Adrenal gland (tissue), 9 donors: ENCODE measurements at regions not wholly inside any gene's neighbourhood (a gene's known extent, or its start where the extent isn't known, plus 50 kb on each side); places are given as distances from the start of the nearest gene placed in this dataset.

Source experiments
- DNase-seq, 7 donors: peaks; one replicate each; pipeline ENCODE4 v3.0.0-alpha.2; 2019 to 2020
- H3K27ac ChIP-seq, 5 donors: fragments of 200-600 bp; sonication (generic) in 4 of 5; 1 replicate in 3 of 5; 2 replicates in 2 of 5; pipeline versions ENCODE4 v1.5.1 to v1.8.0; 2016 to 2020; ENCODE audit warnings: mild to moderate bottlenecking in 1 of 5
- H3K27me3 ChIP-seq: fragments of 200-600 bp; 2 replicates; pipeline ENCODE4 v1.8.0; 2021
- H3K36me3 ChIP-seq, 2 donors: fragments of 200-600 bp; replicated peaks in 1 of 2; 1 replicate in 1 of 2; 2 replicates in 1 of 2; pipeline versions ENCODE4 v1.5.1 to v1.8.0; 2018 to 2022
- H3K4me1 ChIP-seq, 2 donors: fragments of 200-600 bp; replicated peaks in 1 of 2; 1 replicate in 1 of 2; 2 replicates in 1 of 2; pipeline versions ENCODE4 v1.5.1 to v1.8.0; 2018 to 2021
- H3K4me3 ChIP-seq, 4 donors: fragments of 200-600 bp; sonication (generic) in 3 of 4; one replicate each; pipeline ENCODE4 v1.5.1; 2016 to 2018
- H3K9me3 ChIP-seq, 3 donors: fragments of 200-600 bp; sonication (generic) in 1 of 3; replicated peaks in 1 of 3; 1 replicate in 2 of 3; 2 replicates in 1 of 3; pipeline versions ENCODE4 v1.5.1 to v1.8.0; 2016 to 2021
- POLR2A ChIP-seq, 2 donors: fragments of 450-650 bp; IDR thresholded peaks; one replicate each; pipeline ENCODE4 v1.6.1; 2017; ENCODE audit warnings: antibody characterized with exemption in 2 of 2, mild to moderate bottlenecking in 2 of 2, moderate library complexity in 1 of 2
- WGBS, 4 donors: extraction: QIAGEN DNeasy Blood & Tissue Kit in 2 of 4; methylation state at CpG; one replicate each; pipeline versions ENCODE4 v1.1.5 to v1.1.7; 2013 to 2017; 5-methylcytosine and 5-hydroxymethylcytosine counted together
- intact Hi-C, 2 donors: fragments of 100-400 bp; cut with DNase I; formaldehyde crosslinking; loops; one replicate each; pipeline versions ENCODE4 v1.14.1 to v1.15.0; 2022 to 2023
- TF ChIP-seq, protein P1 (sequence below), 6 experiments: fragments of 450-650 bp in 4 of 6; fragments of 200-600 bp in 2 of 6; sonication (generic) in 1 of 6; IDR thresholded peaks; 1 replicate in 5 of 6; 2 replicates in 1 of 6; pipeline versions ENCODE4 v1.5.1 to v1.8.0; 2016 to 2021; ENCODE audit warnings: antibody characterized with exemption in 6 of 6, mild to moderate bottlenecking in 2 of 6, moderate library complexity in 1 of 6
- donor health status: healthy with polysubstance abuse.
- donor health status: Bipolar disorder and iron deficiency.
- donor health status: DM: yes; HTN: yes; CAD: no.
- donor health status: DM: no; HTN: no; CAD: no.
- donor health status: DM: no; HTN: no; CAD: no.

DNA sequence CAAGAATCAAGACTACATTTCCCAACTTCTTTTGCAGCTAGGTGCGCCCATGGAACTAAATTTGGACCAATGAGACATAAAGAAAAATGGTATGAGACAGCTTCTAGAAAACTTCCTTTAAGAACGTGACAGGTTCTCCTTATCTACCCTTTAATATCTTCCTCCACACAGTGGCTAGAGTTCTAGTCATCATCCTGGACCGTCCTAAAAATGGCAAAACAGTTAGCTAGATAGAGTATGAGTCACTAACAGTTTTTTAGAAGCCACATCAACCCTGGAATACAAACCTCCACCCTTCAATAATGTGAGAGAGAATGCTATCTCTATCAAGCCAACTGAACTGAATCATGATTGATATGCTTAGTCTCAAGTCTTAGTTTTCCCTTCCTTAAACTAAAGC lies 267.9 kb upstream of the SLC7A11 start:
- intact Hi-C loops, result no loop called here

DNA sequence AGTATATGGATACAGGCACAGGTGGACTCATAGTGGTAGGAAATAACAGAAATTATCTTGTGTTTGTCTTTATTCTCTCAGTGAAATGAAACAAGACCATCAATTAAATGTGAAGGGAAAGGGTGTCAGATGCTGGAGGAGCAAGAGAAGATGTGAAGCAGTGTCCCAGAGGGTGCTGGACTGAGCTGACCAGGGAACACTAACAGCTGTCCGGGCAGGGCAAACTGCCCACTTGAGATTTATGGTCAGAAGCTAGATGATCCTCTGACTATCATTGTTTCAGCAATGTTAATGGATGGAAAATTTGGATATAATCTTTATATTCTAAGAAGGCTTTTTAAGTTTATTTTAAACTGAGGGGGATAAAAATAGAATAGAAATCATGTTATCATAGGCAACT lies 267.2 kb upstream of the SLC7A11 start:
- Histone ChIP-seq H3K9me3 (no peaks in the 10 kb centered on the region), H3K4me3 (no peak overlapping the region), H3K27ac (no peak overlapping the region), H3K27me3 (no peaks in the 10 kb centered on the region), H3K36me3 (no peaks in the 10 kb centered on the region), H3K4me1 (no peaks in the 10 kb centered on the region)
- 52 to 87% (median 77%) methylated on average over 1 of the region's 1 CpG for WGBS, 4 donors
- no peak for DNase-seq
- intact Hi-C loops, result no loop called here
- TF ChIP-seq POLR2A (IDR thresholded peaks at IDR 0.05), result no peak
- TF ChIP-seq, protein P1, sequence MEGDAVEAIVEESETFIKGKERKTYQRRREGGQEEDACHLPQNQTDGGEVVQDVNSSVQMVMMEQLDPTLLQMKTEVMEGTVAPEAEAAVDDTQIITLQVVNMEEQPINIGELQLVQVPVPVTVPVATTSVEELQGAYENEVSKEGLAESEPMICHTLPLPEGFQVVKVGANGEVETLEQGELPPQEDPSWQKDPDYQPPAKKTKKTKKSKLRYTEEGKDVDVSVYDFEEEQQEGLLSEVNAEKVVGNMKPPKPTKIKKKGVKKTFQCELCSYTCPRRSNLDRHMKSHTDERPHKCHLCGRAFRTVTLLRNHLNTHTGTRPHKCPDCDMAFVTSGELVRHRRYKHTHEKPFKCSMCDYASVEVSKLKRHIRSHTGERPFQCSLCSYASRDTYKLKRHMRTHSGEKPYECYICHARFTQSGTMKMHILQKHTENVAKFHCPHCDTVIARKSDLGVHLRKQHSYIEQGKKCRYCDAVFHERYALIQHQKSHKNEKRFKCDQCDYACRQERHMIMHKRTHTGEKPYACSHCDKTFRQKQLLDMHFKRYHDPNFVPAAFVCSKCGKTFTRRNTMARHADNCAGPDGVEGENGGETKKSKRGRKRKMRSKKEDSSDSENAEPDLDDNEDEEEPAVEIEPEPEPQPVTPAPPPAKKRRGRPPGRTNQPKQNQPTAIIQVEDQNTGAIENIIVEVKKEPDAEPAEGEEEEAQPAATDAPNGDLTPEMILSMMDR (IDR thresholded peaks at IDR 0.05), result no peak

More for the DNA sequence above, 267.9 kb upstream of the SLC7A11 start:
- Histone ChIP-seq H3K4me1 (no peaks in the 10 kb centered on the region), H3K36me3 (no peaks in the 10 kb centered on the region), H3K4me3 (no peak overlapping the region), H3K9me3 (no peaks in the 10 kb centered on the region), H3K27me3 (no peaks in the 10 kb centered on the region), H3K27ac (no peak overlapping the region)
- no peak for DNase-seq
- 48 to 72% (median 60%) methylated on average over 3 of the region's 3 CpGs for WGBS, 4 donors
- TF ChIP-seq POLR2A (IDR thresholded peaks at IDR 0.05), result no peak
- TF ChIP-seq, protein P1 (IDR thresholded peaks at IDR 0.05), result no peak

DNA sequence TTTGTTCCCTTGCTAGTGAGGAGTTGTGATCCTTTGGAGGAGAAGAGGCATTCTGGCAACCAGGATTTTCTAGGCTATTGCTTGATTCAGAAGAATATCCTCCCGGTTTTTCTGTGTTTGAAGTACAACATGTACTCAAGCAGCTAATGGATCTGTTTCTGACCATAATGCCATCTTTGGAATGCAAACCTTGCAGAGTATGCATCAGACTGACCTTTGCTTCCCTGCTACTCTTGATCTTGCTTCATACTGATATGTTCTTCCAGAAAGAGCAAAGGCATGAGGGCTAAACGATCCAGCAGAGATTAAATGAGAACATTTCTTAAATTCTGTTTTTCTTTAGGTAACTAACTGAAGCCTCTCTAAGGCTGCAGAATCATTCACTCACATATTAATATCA lies 265.4 kb upstream of the SLC7A11 start:
- intact Hi-C loops, result no loop called here

DNA sequence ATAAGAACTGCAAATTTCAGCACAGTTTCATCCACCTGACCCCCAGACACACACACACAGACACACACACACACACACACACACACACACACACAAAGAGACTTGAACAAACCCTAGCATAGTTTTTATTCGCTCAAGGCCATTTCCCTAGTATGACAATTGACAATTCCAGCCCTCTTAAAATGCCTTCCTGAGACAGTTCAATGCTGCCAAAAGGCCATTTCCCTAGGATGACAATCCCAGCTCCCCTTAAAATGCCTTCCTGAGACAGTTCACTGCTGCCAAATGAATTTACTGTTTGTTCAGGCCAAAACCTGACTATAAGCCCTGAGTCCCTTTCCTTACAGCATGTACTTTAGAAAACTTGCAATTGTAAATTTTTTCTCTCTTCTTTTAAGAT lies 259.5 kb upstream of the SLC7A11 start:
- H3K9me3 ChIP-seq, result no peaks in the 10 kb centered on the region
- H3K27ac ChIP-seq, result no peak overlapping the region
- no peaks in the 10 kb centered on the region for H3K27me3 ChIP-seq
- no peak for DNase-seq
- intact Hi-C loops, result no loop called here
- no peaks in the 10 kb centered on the region for H3K4me1 ChIP-seq
- H3K36me3 ChIP-seq, result no peaks in the 10 kb centered on the region
- WGBS, 4 donors, result 53 to 83% (median 74%) methylated on average over 1 of the region's 1 CpG
- no peak for TF ChIP-seq POLR2A (IDR thresholded peaks at IDR 0.05)
- TF ChIP-seq, protein P1 (IDR thresholded peaks at IDR 0.05), result no peak
- no peak overlapping the region for H3K4me3 ChIP-seq

More for the DNA sequence above, 265.4 kb upstream of the SLC7A11 start:
- Histone ChIP-seq H3K27ac (no peak overlapping the region), H3K4me1 (no peaks in the 10 kb centered on the region), H3K9me3 (no peaks in the 10 kb centered on the region), H3K36me3 (no peaks in the 10 kb centered on the region), H3K27me3 (no peaks in the 10 kb centered on the region), H3K4me3 (no peak overlapping the region)
- no peak for TF ChIP-seq POLR2A (IDR thresholded peaks at IDR 0.05)
- TF ChIP-seq, protein P1 (IDR thresholded peaks at IDR 0.05), result no peak
- 56 to 71% (median 60%) methylated on average over 2 of the region's 2 CpGs for WGBS, 4 donors
- no peak for DNase-seq
